ENCODE measurements at regions not wholly inside any gene's neighbourhood (a gene's known extent, or its start where the extent isn't known, plus 50 kb on each side); places are given as distances from the start of the nearest gene placed in this dataset.
A peak's percentile ranks its signal among the peaks of the same experiment; 100 is the strongest.
"Not testable (repeated sequence)": the region's sequence is repeated elsewhere in the genome, so short reads cannot be mapped to it uniquely, and the experiment has no call there.

- no peak for TF ChIP-seq CTCF (conservative IDR thresholded peaks at IDR 0.05; ENCODE audit: low read depth, low read length)
- DNase-seq (ENCODE audit: low read depth) = no peak
Observed at GRCh38 chr20:40953416-40953815, 75.2 kb upstream of the TOP1 start.

GRCh38 chr20:40953856-40954255 lies 74.8 kb upstream of the TOP1 start:
- peak; percentile 74 for DNase-seq (ENCODE audit: low read depth)
- no peak for TF ChIP-seq CTCF (conservative IDR thresholded peaks at IDR 0.05; ENCODE audit: low read depth, low read length)
- no peak overlapping the region for H3K4me3 ChIP-seq (ENCODE audit: low read depth, low read length)

More at GRCh38 chr20:40953416-40953815, 75.2 kb upstream of the TOP1 start:
- H3K4me3 ChIP-seq (ENCODE audit: low read depth, low read length) = no peak overlapping the region

- no peak for DNase-seq (ENCODE audit: low read depth)
Observed at GRCh38 chr20:40954521-40955165, 74.0 kb upstream of the TOP1 start.

GRCh38 chr20:40955326-40955725 lies 73.3 kb upstream of the TOP1 start:
- no peak overlapping the region for H3K4me3 ChIP-seq (ENCODE audit: low read depth, low read length)
- DNase-seq (ENCODE audit: low read depth) = no peak
- no peak for TF ChIP-seq CTCF (conservative IDR thresholded peaks at IDR 0.05; ENCODE audit: low read depth, low read length)

More at GRCh38 chr20:40954521-40955165, 74.0 kb upstream of the TOP1 start:
- TF ChIP-seq CTCF (conservative IDR thresholded peaks at IDR 0.05; ENCODE audit: low read depth, low read length) = no peak
- no peak overlapping the region for H3K4me3 ChIP-seq (ENCODE audit: low read depth, low read length)

- H3K4me3 ChIP-seq (ENCODE audit: low read depth, low read length); DNase-seq (ENCODE audit: low read depth): not testable (repeated sequence)
Observed at GRCh38 chr20:40955826-40956225, 72.8 kb upstream of the TOP1 start.

GRCh38 chr20:40956542-40957264 lies 71.9 kb upstream of the TOP1 start:
- H3K4me3 ChIP-seq (ENCODE audit: low read depth, low read length) = no peak overlapping the region
- DNase-seq (ENCODE audit: low read depth) = no peak
- TF ChIP-seq CTCF (conservative IDR thresholded peaks at IDR 0.05; ENCODE audit: low read depth, low read length) = no peak

- no peak for DNase-seq (ENCODE audit: low read depth)
- no peak overlapping the region for H3K4me3 ChIP-seq (ENCODE audit: low read depth, low read length)
- no peak for TF ChIP-seq CTCF (conservative IDR thresholded peaks at IDR 0.05; ENCODE audit: low read depth, low read length)
Observed at GRCh38 chr20:40957265-40957760, 71.3 kb upstream of the TOP1 start.
